Activated naive CD4-positive, alpha-beta T cell treated with anti-CD3 and anti-CD28 coated beads, Interleukin-2, amount 10 ng/mL, durations not matched to agents 7 days and 5 days (primary cell): ENCODE measurements at regions not wholly inside any gene's neighbourhood (a gene's known extent, or its start where the extent isn't known, plus 50 kb on each side); places are given as distances from the start of the nearest gene placed in this dataset.
"Not testable (repeated sequence)": the region's sequence is repeated elsewhere in the genome, so short reads cannot be mapped to it uniquely, and the experiment has no call there.

Experiments
- CTCF ChIA-PET: fragments of 350-600 bp; sonication (Branson Sonifier 250); formaldehyde crosslinking; loops from one replicate; lab custom pipeline; 2021; ENCODE audit warnings: antibody characterized with exemption; lab: Charles Lee
- DNase-seq: peaks from one replicate; pipeline ENCODE4 v3.0.0-alpha.2; 2020
- H3K27ac Mint-ChIP-seq: one replicate; pipeline ENCODE4 v1.8.0; 2021; ENCODE audit warnings: mild to moderate bottlenecking, moderate library complexity, mixed read lengths
- H3K27me3 Mint-ChIP-seq: one replicate; pipeline ENCODE4 v1.8.0; 2021; ENCODE audit warnings: mild to moderate bottlenecking, mixed read lengths
- H3K36me3 Mint-ChIP-seq: one replicate; pipeline ENCODE4 v1.8.0; 2021; ENCODE audit warnings: mixed read lengths
- H3K4me1 Mint-ChIP-seq: one replicate; pipeline ENCODE4 v1.8.0; 2021; ENCODE audit warnings: mixed read lengths
- H3K4me3 Mint-ChIP-seq: one replicate; pipeline ENCODE4 v1.8.0; 2021; ENCODE audit warnings: mild to moderate bottlenecking, moderate library complexity, mixed read lengths
- H3K9me3 Mint-ChIP-seq: one replicate; pipeline ENCODE4 v1.8.0; 2021; ENCODE audit warnings: mixed read lengths

DNA sequence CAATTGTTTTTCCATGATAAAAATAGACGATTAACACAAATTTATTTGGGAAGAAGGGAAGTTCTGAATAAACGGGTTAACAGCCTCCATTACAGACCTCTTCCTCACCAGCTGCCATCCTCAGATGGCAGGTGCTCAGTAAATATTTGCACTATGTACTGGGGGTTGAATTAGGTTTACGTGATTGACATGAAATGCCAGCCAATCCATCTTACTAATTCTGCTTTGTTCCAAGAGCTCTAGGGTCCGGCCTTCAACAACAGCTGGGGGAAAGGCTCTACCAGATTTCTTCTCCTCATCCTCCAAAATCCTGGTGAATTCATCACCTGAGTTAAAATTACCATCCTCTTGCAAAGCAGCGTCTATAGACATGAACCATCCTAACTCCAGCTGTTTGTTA is 104.6 kb downstream of the MTX3 start:
- H3K4me1 Mint-ChIP-seq = no peaks in the 10 kb centered on the region
- DNase-seq = no peak
- H3K9me3 Mint-ChIP-seq = peaks cover 5% of the 10 kb centered on the region

GRCh38 chr5:79879880-79880279 is 111.2 kb downstream of the MTX3 start:
- CTCF ChIA-PET = interaction anchor here (2.8 kb wide), 1 partner anchor 204 kb away, joined by 11 read pairs; no protein-coding TSS in a partner anchor
- H3K27me3 Mint-ChIP-seq = peaks cover 16% of the 10 kb centered on the region
- DNase-seq, H3K4me3 Mint-ChIP-seq, H3K36me3 Mint-ChIP-seq, H3K27ac Mint-ChIP-seq, H3K4me1 Mint-ChIP-seq, H3K9me3 Mint-ChIP-seq: not testable (repeated sequence)

More for the DNA sequence above, 104.6 kb downstream of the MTX3 start:
- Mint-ChIP-seq H3K4me3 (no peak overlapping the region), H3K36me3 (no peaks in the 10 kb centered on the region), H3K27ac (no peak overlapping the region), H3K27me3 (peaks cover 19% of the 10 kb centered on the region)
- CTCF ChIA-PET = no interaction called here

- H3K9me3 Mint-ChIP-seq = no peaks in the 10 kb centered on the region
- peak; percentile 53 for DNase-seq
- peaks cover 17% of the 10 kb centered on the region for H3K27me3 Mint-ChIP-seq
Measured at GRCh38 chr5:79878721-79879336, 112.2 kb downstream of the MTX3 start.

DNA sequence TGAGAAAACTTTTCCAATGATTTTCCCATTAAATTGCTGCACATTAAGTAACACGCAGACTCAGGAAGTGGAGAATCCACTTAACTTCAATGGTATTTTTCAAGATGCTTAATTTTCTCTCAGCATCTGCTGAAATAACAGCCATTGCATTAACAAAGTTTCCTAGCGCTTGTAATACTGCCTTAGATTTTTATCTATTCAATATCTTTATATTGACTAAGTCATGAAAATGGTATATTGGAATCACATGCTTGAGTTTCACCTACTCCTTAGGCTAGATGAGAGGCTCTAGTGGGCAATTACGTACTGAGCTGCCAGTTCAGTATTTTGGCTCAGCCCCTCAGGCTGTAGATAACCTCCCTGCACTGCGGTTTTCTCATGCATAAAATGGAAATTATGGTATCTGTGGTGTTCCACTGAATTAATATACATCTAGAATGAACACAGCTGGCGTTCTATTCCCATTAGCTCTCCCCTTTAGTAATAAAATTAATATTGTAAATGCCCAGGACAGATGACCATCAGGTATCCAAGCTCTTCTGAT is 112.9 kb downstream of the MTX3 start:
- H3K27me3 Mint-ChIP-seq = peaks cover 21% of the 10 kb centered on the region
- H3K4me3 Mint-ChIP-seq = no peak overlapping the region
- CTCF ChIA-PET = interaction anchor here (0.6 to 6.3 kb wide), 8 partner anchors 13 to 212 kb away, joined by 3 to 60 read pairs (median 5); no protein-coding TSS in a partner anchor
- no peaks in the 10 kb centered on the region for H3K4me1 Mint-ChIP-seq
- no peaks in the 10 kb centered on the region for H3K36me3 Mint-ChIP-seq
- no peak overlapping the region for H3K27ac Mint-ChIP-seq
- no peaks in the 10 kb centered on the region for H3K9me3 Mint-ChIP-seq
- DNase-seq = no peak

More at GRCh38 chr5:79878721-79879336, 112.2 kb downstream of the MTX3 start:
- Mint-ChIP-seq H3K36me3 (no peaks in the 10 kb centered on the region), H3K27ac (no peak overlapping the region), H3K4me3 (no peak overlapping the region), H3K4me1 (no peaks in the 10 kb centered on the region)
- CTCF ChIA-PET = interaction anchor here (0.6 to 6.3 kb wide), 8 partner anchors 12 to 212 kb away, joined by 3 to 60 read pairs (median 5); no protein-coding TSS in a partner anchor

DNA sequence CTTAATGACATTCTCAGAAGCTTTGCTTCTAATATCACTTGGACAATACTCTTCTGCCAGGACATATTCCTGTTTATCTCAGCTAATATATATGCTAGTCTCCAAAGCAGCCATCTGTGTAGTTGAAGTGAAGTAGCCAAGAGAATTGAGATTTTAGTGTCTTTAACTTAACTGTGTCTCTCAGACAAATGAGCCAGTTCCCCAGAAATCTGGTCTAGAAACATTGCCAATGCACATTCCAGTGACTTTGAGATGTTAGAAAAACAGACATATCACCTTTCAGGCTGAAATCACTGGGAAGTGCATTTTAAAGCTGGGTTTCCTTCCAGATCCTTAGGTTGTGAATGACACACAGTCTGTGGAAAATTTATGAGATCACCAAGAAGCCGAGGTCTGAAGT is 114.6 kb downstream of the MTX3 start:
- CTCF ChIA-PET = interaction anchor here (6.3 kb wide), 1 partner anchor 208 kb away, joined by 60 read pairs; no protein-coding TSS in a partner anchor

GRCh38 chr5:79875230-79875629 is 115.8 kb downstream of the MTX3 start:
- no peak overlapping the region for H3K4me3 Mint-ChIP-seq
- H3K36me3 Mint-ChIP-seq = no peaks in the 10 kb centered on the region
- CTCF ChIA-PET = interaction anchor here (1.5 to 6.3 kb wide), 2 partner anchors 17 to 209 kb away, joined by 5 to 60 read pairs; no protein-coding TSS in a partner anchor
- no peaks in the 10 kb centered on the region for H3K9me3 Mint-ChIP-seq
- H3K27ac Mint-ChIP-seq = no peak overlapping the region
- no peaks in the 10 kb centered on the region for H3K4me1 Mint-ChIP-seq
- H3K27me3 Mint-ChIP-seq = peaks cover 37% of the 10 kb centered on the region
- DNase-seq = no peak

More for the DNA sequence above, 114.6 kb downstream of the MTX3 start:
- Mint-ChIP-seq H3K27me3 (peaks cover 29% of the 10 kb centered on the region), H3K9me3 (no peaks in the 10 kb centered on the region), H3K4me1 (no peaks in the 10 kb centered on the region), H3K36me3 (no peaks in the 10 kb centered on the region), H3K27ac (no peak overlapping the region), H3K4me3 (no peak overlapping the region)
- no peak for DNase-seq

DNA sequence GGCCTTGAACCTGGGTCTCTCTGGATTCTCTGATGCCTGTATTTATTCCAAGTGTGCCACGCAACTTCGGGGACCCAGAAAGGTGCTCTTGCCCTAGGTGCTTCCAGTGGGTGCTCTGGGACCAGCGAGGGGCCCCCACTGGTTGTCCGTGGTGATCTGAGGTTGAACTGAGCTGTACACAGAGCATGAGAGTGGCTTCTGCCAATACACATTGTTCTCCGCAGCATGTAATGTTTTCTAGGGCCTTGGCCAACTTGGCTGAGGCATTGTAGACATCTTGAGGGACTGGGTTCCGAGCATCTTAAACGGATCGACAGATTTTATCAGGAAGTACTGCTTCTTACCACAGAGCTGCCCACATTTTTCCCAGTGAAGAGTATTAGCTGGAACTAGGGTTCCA is 117.9 kb downstream of the MTX3 start:
- H3K27me3 Mint-ChIP-seq = peaks cover 48% of the 10 kb centered on the region
- DNase-seq = no peak
- H3K4me1 Mint-ChIP-seq = no peaks in the 10 kb centered on the region
- H3K36me3 Mint-ChIP-seq = no peaks in the 10 kb centered on the region
- CTCF ChIA-PET = interaction anchor here (0.9 to 6.3 kb wide), 2 partner anchors 51 to 211 kb away, joined by 3 to 60 read pairs; no protein-coding TSS in a partner anchor
- no peak overlapping the region for H3K27ac Mint-ChIP-seq
- H3K9me3 Mint-ChIP-seq = no peaks in the 10 kb centered on the region
- no peak overlapping the region for H3K4me3 Mint-ChIP-seq

DNA sequence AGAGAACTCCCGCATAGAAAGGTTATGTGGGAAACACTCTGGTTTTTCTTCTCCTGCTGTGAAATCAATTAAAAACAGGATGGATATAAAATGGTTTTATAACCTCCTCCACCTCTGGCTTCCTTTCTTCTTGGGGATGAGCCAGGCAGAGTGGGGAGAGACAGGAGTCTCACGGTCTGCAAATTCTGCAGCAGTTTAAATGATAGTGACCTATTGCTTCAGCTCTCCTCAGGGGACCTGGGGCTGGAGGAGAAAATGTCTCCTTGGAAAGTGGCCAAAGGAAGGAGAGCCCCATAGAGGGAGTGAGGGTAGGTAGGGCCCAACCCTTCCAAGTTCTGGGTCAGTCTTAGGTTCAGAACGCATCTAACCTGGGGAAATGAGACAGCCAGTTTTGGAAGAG is 118.8 kb downstream of the MTX3 start:
- CTCF ChIA-PET = no interaction called here
- DNase-seq = no peak
- peaks cover 49% of the 10 kb centered on the region for H3K27me3 Mint-ChIP-seq
- no peaks in the 10 kb centered on the region for H3K4me1 Mint-ChIP-seq
- H3K9me3 Mint-ChIP-seq = no peaks in the 10 kb centered on the region
- no peak overlapping the region for H3K27ac Mint-ChIP-seq
- H3K36me3 Mint-ChIP-seq = no peaks in the 10 kb centered on the region
- no peak overlapping the region for H3K4me3 Mint-ChIP-seq

DNA sequence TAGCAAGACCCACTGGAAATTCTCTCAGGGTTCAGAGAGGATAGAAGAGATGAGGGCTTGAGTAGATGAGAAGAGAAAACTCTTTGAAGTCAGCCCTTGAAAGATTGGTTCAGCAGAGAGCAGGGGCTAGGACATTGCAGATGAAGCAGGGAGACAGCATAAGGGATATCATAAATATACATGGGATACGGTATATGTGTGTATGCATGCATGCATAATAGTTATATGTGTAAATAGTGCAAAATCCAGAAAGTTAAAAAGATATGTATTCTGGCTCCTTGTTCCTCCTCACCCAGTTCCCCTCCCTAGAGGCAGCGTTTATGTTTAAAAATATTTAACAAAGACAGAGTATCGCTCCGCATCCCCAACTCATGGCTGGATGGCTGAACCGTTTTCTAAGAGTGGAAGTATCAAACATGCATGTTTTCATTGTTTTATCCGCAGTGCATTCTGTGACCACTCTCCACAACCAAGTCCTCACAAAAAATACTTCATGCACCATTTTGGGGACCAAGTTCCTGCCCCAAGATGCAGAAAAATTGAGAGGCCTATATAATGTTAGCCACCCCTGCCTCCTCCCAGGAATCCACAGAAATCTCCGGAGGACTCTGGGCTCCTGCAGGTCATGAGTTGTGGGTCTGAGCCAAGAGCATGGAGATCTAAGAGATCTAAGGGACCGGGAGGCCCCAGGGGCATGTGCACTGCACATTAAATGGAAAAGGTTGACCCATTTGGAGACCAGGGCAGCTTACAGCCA is 119.5 kb downstream of the MTX3 start:
- no peak overlapping the region for H3K4me3 Mint-ChIP-seq
- no peak for DNase-seq
- H3K27ac Mint-ChIP-seq = no peak overlapping the region
- CTCF ChIA-PET = no interaction called here
- H3K4me1 Mint-ChIP-seq = no peaks in the 10 kb centered on the region
- peaks cover 54% of the 10 kb centered on the region for H3K27me3 Mint-ChIP-seq
- H3K36me3 Mint-ChIP-seq = no peaks in the 10 kb centered on the region
- no peaks in the 10 kb centered on the region for H3K9me3 Mint-ChIP-seq

DNA sequence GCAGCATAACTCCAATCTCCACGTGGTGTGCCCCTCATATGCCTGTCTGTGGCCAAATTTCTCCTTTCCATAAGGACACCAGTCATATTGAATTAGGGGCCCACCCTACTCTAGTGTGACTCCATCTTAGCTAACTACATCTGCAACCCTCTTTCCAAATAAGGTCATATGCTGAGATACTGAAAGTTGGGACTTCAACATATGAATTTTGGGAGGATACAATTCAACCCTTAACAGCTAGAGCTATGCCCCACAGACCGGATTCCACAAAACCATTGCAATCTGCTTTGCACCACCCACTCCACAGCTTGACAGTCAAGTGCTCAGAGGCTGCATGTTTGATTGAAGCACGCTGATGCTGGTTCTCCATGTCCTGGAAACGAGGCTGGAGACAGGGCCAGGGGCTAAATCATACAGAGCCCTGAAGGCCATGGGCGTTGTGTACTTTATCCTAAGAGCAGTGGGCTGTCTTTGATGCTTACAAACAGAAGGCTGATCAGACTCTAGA is 122.8 kb downstream of the MTX3 start:
- CTCF ChIA-PET = interaction anchor here (1.0 kb wide), 1 partner anchor 217 kb away, joined by 3 read pairs; no protein-coding TSS in a partner anchor
- Mint-ChIP-seq H3K36me3 (no peaks in the 10 kb centered on the region), H3K27ac (no peak overlapping the region), H3K9me3 (no peaks in the 10 kb centered on the region), H3K4me3 (no peak overlapping the region), H3K27me3 (peaks cover 36% of the 10 kb centered on the region), H3K4me1 (no peaks in the 10 kb centered on the region)
- DNase-seq = no peak

- Mint-ChIP-seq H3K9me3 (no peaks in the 10 kb centered on the region), H3K27me3 (peaks cover 27% of the 10 kb centered on the region), H3K36me3 (no peaks in the 10 kb centered on the region), H3K4me1 (no peaks in the 10 kb centered on the region), H3K27ac (no peak overlapping the region), H3K4me3 (no peak overlapping the region)
- CTCF ChIA-PET = no interaction called here
- no peak for DNase-seq
Measured at GRCh38 chr5:79865579-79865978, 125.5 kb downstream of the MTX3 start.

DNA sequence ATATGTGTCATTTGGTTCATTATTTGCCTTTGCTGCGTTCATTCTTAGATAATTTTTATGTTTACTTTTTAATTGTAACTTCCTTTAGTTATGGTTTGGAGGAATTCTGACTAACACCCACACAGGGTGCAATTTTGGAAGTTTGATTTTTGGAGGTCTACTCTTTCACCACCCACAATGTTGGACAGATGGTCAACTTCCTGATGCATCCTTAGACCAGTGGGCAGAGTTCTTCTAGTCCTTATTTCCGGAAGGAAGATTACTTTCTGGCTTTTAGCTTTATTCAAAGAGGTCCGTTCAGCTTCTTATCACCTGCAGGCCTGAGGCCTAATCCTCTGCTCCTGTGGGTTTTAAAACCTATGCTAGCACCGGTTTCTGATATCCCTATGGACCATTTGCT is 126.7 kb downstream of the MTX3 start:
- peaks cover 25% of the 10 kb centered on the region for H3K27me3 Mint-ChIP-seq
- H3K9me3 Mint-ChIP-seq = no peaks in the 10 kb centered on the region
- no peak overlapping the region for H3K27ac Mint-ChIP-seq
- DNase-seq = no peak
- CTCF ChIA-PET = interaction anchor here (1.7 kb wide), 1 partner anchor 219 kb away, joined by 6 read pairs; no protein-coding TSS in a partner anchor
- H3K4me1 Mint-ChIP-seq = no peaks in the 10 kb centered on the region
- no peaks in the 10 kb centered on the region for H3K36me3 Mint-ChIP-seq
- H3K4me3 Mint-ChIP-seq = no peak overlapping the region

DNA sequence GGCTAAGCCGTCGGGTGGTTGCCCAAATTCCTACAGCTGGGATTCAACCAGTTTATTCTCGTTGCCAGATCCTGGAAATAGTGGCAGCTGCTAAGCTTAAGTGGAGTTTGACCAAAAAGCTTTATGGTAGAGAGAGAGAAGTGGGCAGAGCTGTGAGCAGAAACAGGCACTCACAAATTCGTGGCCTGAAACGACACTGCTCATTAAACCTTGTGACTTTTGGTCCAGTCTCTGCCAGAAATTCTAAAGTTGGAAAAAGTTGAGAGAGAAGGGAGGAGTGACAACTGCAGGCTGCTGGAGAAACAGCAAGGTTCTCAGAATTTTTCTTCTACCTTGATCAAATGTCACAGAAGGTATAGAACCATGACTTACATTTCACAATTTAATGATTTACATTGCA is 131.5 kb downstream of the MTX3 start:
- DNase-seq = no peak
- Mint-ChIP-seq H3K36me3 (no peaks in the 10 kb centered on the region), H3K27me3 (peaks cover 25% of the 10 kb centered on the region), H3K4me3 (no peak overlapping the region), H3K27ac (no peak overlapping the region), H3K4me1 (no peaks in the 10 kb centered on the region), H3K9me3 (no peaks in the 10 kb centered on the region)
- CTCF ChIA-PET = interaction anchor here (0.9 to 1.6 kb wide), 3 partner anchors 49 to 224 kb away, joined by 3 to 10 read pairs (median 5); no protein-coding TSS in a partner anchor

GRCh38 chr5:79858410-79858723 is 132.7 kb downstream of the MTX3 start:
- no peak overlapping the region for H3K27ac Mint-ChIP-seq
- H3K4me3 Mint-ChIP-seq = no peak overlapping the region
- H3K9me3 Mint-ChIP-seq = no peaks in the 10 kb centered on the region
- CTCF ChIA-PET = interaction anchor here (0.7 to 1.8 kb wide), 11 partner anchors 10 to 725 kb away, joined by 3 to 19 read pairs (median 3); partner anchors contain the start of gene CMYA5
- no peaks in the 10 kb centered on the region for H3K4me1 Mint-ChIP-seq
- no peaks in the 10 kb centered on the region for H3K36me3 Mint-ChIP-seq
- peaks cover 25% of the 10 kb centered on the region for H3K27me3 Mint-ChIP-seq
- no peak for DNase-seq
